ENCODE measurements at regions not wholly inside any gene's neighbourhood (a gene's known extent, or its start where the extent isn't known, plus 50 kb on each side); places are given as distances from the start of the nearest gene placed in this dataset.

GRCh38 chr3:194007592-194008337 lies 128.2 kb upstream of the HES1 start:
- TF ChIP-seq, protein P1, sequence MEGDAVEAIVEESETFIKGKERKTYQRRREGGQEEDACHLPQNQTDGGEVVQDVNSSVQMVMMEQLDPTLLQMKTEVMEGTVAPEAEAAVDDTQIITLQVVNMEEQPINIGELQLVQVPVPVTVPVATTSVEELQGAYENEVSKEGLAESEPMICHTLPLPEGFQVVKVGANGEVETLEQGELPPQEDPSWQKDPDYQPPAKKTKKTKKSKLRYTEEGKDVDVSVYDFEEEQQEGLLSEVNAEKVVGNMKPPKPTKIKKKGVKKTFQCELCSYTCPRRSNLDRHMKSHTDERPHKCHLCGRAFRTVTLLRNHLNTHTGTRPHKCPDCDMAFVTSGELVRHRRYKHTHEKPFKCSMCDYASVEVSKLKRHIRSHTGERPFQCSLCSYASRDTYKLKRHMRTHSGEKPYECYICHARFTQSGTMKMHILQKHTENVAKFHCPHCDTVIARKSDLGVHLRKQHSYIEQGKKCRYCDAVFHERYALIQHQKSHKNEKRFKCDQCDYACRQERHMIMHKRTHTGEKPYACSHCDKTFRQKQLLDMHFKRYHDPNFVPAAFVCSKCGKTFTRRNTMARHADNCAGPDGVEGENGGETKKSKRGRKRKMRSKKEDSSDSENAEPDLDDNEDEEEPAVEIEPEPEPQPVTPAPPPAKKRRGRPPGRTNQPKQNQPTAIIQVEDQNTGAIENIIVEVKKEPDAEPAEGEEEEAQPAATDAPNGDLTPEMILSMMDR (IDR thresholded peaks at IDR 0.05; ENCODE audit: borderline replicate concordance, extremely low read depth, low read length, poor library complexity, severe bottlenecking) = no peak
- no peak for TF ChIP-seq EZH2 (IDR thresholded peaks at IDR 0.05; ENCODE audit: borderline replicate concordance, low read depth, low read length, severe bottlenecking)
